ENCODE measurements at regions not wholly inside any gene's neighbourhood (a gene's known extent, or its start where the extent isn't known, plus 50 kb on each side); places are given as distances from the start of the nearest gene placed in this dataset.

GRCh38 chr10:35739998-35740397, 97.9 kb upstream of the FZD8 start:
- no peak for DNase-seq
- ChIA-PET POLR2A (no interaction called here), CTCF (no interaction called here)

GRCh38 chr10:35735412-35735811, 93.3 kb upstream of the FZD8 start:
- no peak overlapping the region for H3K4me3 ChIP-seq (ENCODE audit: control insufficient read depth in 1 of 7, extremely low read depth in 1 of 7, insufficient read depth in 4 of 7, low read depth in 2 of 7, low read length in 6 of 7)
- no peak for DNase-seq
- POLR2A ChIA-PET: no interaction called here
- 100% methylated on average over 5 of the region's 5 CpGs for WGBS (ENCODE audit: insufficient coverage)
- H3K9me3 ChIP-seq (ENCODE audit: control extremely low read depth in 1 of 5, control insufficient read depth in 4 of 5, insufficient read depth in 2 of 5, low read depth in 1 of 5, low read length in 4 of 5): peaks cover 0 to 4% (median 2%) of the 10 kb centered on the region in 5 experiments
- H3K27ac ChIP-seq (ENCODE audit: insufficient read depth in 1 of 2, low read depth in 1 of 2, low read length in 2 of 2, poor library complexity in 1 of 2, severe bottlenecking in 2 of 2): no peak overlapping the region
- no peaks in the 10 kb centered on the region for H3K4me1 ChIP-seq (ENCODE audit: control extremely low read depth in 1 of 4, control insufficient read depth in 4 of 4, insufficient read depth in 4 of 4, low read length in 3 of 4)
- H3K36me3 ChIP-seq (ENCODE audit: control insufficient read depth in 4 of 4, insufficient read depth in 4 of 4, low read length in 3 of 4): no peaks in the 10 kb centered on the region
- H3K27me3 ChIP-seq (replicated peaks in 2 of 5; ENCODE audit: control insufficient read depth in 4 of 5, insufficient read depth in 5 of 5, low read length in 4 of 5): no peaks in the 10 kb centered on the region
- CTCF ChIA-PET: no interaction called here

More at GRCh38 chr10:35739998-35740397, 97.9 kb upstream of the FZD8 start:
- Histone ChIP-seq H3K9me3 (ENCODE audit: control extremely low read depth in 1 of 5, control insufficient read depth in 4 of 5, insufficient read depth in 2 of 5, low read depth in 1 of 5, low read length in 4 of 5) (peaks cover 0 to 4% (median 0%) of the 10 kb centered on the region in 5 experiments), H3K27ac (ENCODE audit: insufficient read depth in 1 of 2, low read depth in 1 of 2, low read length in 2 of 2, poor library complexity in 1 of 2, severe bottlenecking in 2 of 2) (no peak overlapping the region), H3K4me1 (ENCODE audit: control extremely low read depth in 1 of 4, control insufficient read depth in 4 of 4, insufficient read depth in 4 of 4, low read length in 3 of 4) (no peaks in the 10 kb centered on the region), H3K36me3 (ENCODE audit: control insufficient read depth in 4 of 4, insufficient read depth in 4 of 4, low read length in 3 of 4) (no peaks in the 10 kb centered on the region), H3K27me3 (replicated peaks in 2 of 5; ENCODE audit: control insufficient read depth in 4 of 5, insufficient read depth in 5 of 5, low read length in 4 of 5) (no peaks in the 10 kb centered on the region), H3K4me3 (ENCODE audit: control insufficient read depth in 1 of 7, extremely low read depth in 1 of 7, insufficient read depth in 4 of 7, low read depth in 2 of 7, low read length in 6 of 7) (no peak overlapping the region)

- Histone ChIP-seq H3K9me3 (ENCODE audit: control extremely low read depth in 1 of 5, control insufficient read depth in 4 of 5, insufficient read depth in 2 of 5, low read depth in 1 of 5, low read length in 4 of 5) (peaks cover 0 to 4% (median 2%) of the 10 kb centered on the region in 5 experiments), H3K4me3 (ENCODE audit: control insufficient read depth in 1 of 7, extremely low read depth in 1 of 7, insufficient read depth in 4 of 7, low read depth in 2 of 7, low read length in 6 of 7) (no peak overlapping the region), H3K27me3 (replicated peaks in 2 of 5; ENCODE audit: control insufficient read depth in 4 of 5, insufficient read depth in 5 of 5, low read length in 4 of 5) (no peaks in the 10 kb centered on the region), H3K27ac (ENCODE audit: insufficient read depth in 1 of 2, low read depth in 1 of 2, low read length in 2 of 2, poor library complexity in 1 of 2, severe bottlenecking in 2 of 2) (no peak overlapping the region), H3K36me3 (ENCODE audit: control insufficient read depth in 4 of 4, insufficient read depth in 4 of 4, low read length in 3 of 4) (no peaks in the 10 kb centered on the region), H3K4me1 (ENCODE audit: control extremely low read depth in 1 of 4, control insufficient read depth in 4 of 4, insufficient read depth in 4 of 4, low read length in 3 of 4) (no peaks in the 10 kb centered on the region)
- no peak for DNase-seq
- WGBS (ENCODE audit: insufficient coverage): 100% methylated on average over 1 of the region's 1 CpG
- ChIA-PET POLR2A (no interaction called here), CTCF (no interaction called here)
These were observed 89.7 kb upstream of the FZD8 start for GRCh38 chr10:35731828-35732227.

- no peak overlapping the region for H3K4me3 ChIP-seq (ENCODE audit: control insufficient read depth in 1 of 7, extremely low read depth in 1 of 7, insufficient read depth in 4 of 7, low read depth in 2 of 7, low read length in 6 of 7)
- H3K4me1 ChIP-seq (ENCODE audit: control extremely low read depth in 1 of 4, control insufficient read depth in 4 of 4, insufficient read depth in 4 of 4, low read length in 3 of 4): no peaks in the 10 kb centered on the region
- no peak overlapping the region for H3K27ac ChIP-seq (ENCODE audit: insufficient read depth in 1 of 2, low read depth in 1 of 2, low read length in 2 of 2, poor library complexity in 1 of 2, severe bottlenecking in 2 of 2)
- no peaks in the 10 kb centered on the region for H3K27me3 ChIP-seq (replicated peaks in 2 of 5; ENCODE audit: control insufficient read depth in 4 of 5, insufficient read depth in 5 of 5, low read length in 4 of 5)
- ChIA-PET POLR2A (interaction anchor here (1.2 kb wide), 1 partner anchor 205 kb away, joined by 3 read pairs; no protein-coding TSS in a partner anchor), CTCF (no interaction called here)
- WGBS (ENCODE audit: insufficient coverage): 94% methylated on average over 3 of the region's 5 CpGs
- H3K36me3 ChIP-seq (ENCODE audit: control insufficient read depth in 4 of 4, insufficient read depth in 4 of 4, low read length in 3 of 4): no peaks in the 10 kb centered on the region
- DNase-seq: no peak
- no peaks in the 10 kb centered on the region for H3K9me3 ChIP-seq (ENCODE audit: control extremely low read depth in 1 of 5, control insufficient read depth in 4 of 5, insufficient read depth in 2 of 5, low read depth in 1 of 5, low read length in 4 of 5)
These were observed 86.2 kb upstream of the FZD8 start for GRCh38 chr10:35728341-35728740.

- Histone ChIP-seq H3K4me3 (ENCODE audit: control insufficient read depth in 1 of 7, extremely low read depth in 1 of 7, insufficient read depth in 4 of 7, low read depth in 2 of 7, low read length in 6 of 7) (no peak overlapping the region), H3K27ac (ENCODE audit: insufficient read depth in 1 of 2, low read depth in 1 of 2, low read length in 2 of 2, poor library complexity in 1 of 2, severe bottlenecking in 2 of 2) (no peak overlapping the region), H3K4me1 (ENCODE audit: control extremely low read depth in 1 of 4, control insufficient read depth in 4 of 4, insufficient read depth in 4 of 4, low read length in 3 of 4) (no peaks in the 10 kb centered on the region), H3K36me3 (ENCODE audit: control insufficient read depth in 4 of 4, insufficient read depth in 4 of 4, low read length in 3 of 4) (no peaks in the 10 kb centered on the region), H3K9me3 (ENCODE audit: control extremely low read depth in 1 of 5, control insufficient read depth in 4 of 5, insufficient read depth in 2 of 5, low read depth in 1 of 5, low read length in 4 of 5) (no peaks in the 10 kb centered on the region), H3K27me3 (replicated peaks in 2 of 5; ENCODE audit: control insufficient read depth in 4 of 5, insufficient read depth in 5 of 5, low read length in 4 of 5) (no peaks in the 10 kb centered on the region)
- WGBS (ENCODE audit: insufficient coverage): no CpG with 5 or more reads among the region's 2 CpGs
- DNase-seq: no peak
- POLR2A ChIA-PET: no interaction called here
- CTCF ChIA-PET: no interaction called here
These were observed 84.8 kb upstream of the FZD8 start for GRCh38 chr10:35726846-35727245.

GRCh38 chr10:35723992-35724391, 81.9 kb upstream of the FZD8 start:
- Histone ChIP-seq H3K27me3 (replicated peaks in 2 of 5; ENCODE audit: control insufficient read depth in 4 of 5, insufficient read depth in 5 of 5, low read length in 4 of 5) (no peaks in the 10 kb centered on the region), H3K9me3 (ENCODE audit: control extremely low read depth in 1 of 5, control insufficient read depth in 4 of 5, insufficient read depth in 2 of 5, low read depth in 1 of 5, low read length in 4 of 5) (no peaks in the 10 kb centered on the region), H3K4me3 (ENCODE audit: control insufficient read depth in 1 of 7, extremely low read depth in 1 of 7, insufficient read depth in 4 of 7, low read depth in 2 of 7, low read length in 6 of 7) (no peak overlapping the region), H3K4me1 (ENCODE audit: control extremely low read depth in 1 of 4, control insufficient read depth in 4 of 4, insufficient read depth in 4 of 4, low read length in 3 of 4) (no peaks in the 10 kb centered on the region), H3K27ac (ENCODE audit: insufficient read depth in 1 of 2, low read depth in 1 of 2, low read length in 2 of 2, poor library complexity in 1 of 2, severe bottlenecking in 2 of 2) (no peak overlapping the region), H3K36me3 (ENCODE audit: control insufficient read depth in 4 of 4, insufficient read depth in 4 of 4, low read length in 3 of 4) (no peaks in the 10 kb centered on the region)
- CTCF ChIA-PET: no interaction called here
- no peak for DNase-seq
- 96% methylated on average over 5 of the region's 5 CpGs for WGBS (ENCODE audit: insufficient coverage)
- POLR2A ChIA-PET: no interaction called here

GRCh38 chr10:35723059-35723458, 81.0 kb upstream of the FZD8 start:
- Histone ChIP-seq H3K4me3 (ENCODE audit: control insufficient read depth in 1 of 7, extremely low read depth in 1 of 7, insufficient read depth in 4 of 7, low read depth in 2 of 7, low read length in 6 of 7) (no peak overlapping the region), H3K27me3 (replicated peaks in 2 of 5; ENCODE audit: control insufficient read depth in 4 of 5, insufficient read depth in 5 of 5, low read length in 4 of 5) (no peaks in the 10 kb centered on the region), H3K27ac (ENCODE audit: insufficient read depth in 1 of 2, low read depth in 1 of 2, low read length in 2 of 2, poor library complexity in 1 of 2, severe bottlenecking in 2 of 2) (no peak overlapping the region), H3K36me3 (ENCODE audit: control insufficient read depth in 4 of 4, insufficient read depth in 4 of 4, low read length in 3 of 4) (no peaks in the 10 kb centered on the region), H3K9me3 (ENCODE audit: control extremely low read depth in 1 of 5, control insufficient read depth in 4 of 5, insufficient read depth in 2 of 5, low read depth in 1 of 5, low read length in 4 of 5) (no peaks in the 10 kb centered on the region), H3K4me1 (ENCODE audit: control extremely low read depth in 1 of 4, control insufficient read depth in 4 of 4, insufficient read depth in 4 of 4, low read length in 3 of 4) (no peaks in the 10 kb centered on the region)
- ChIA-PET POLR2A (no interaction called here), CTCF (no interaction called here)
- DNase-seq: no peak
- WGBS (ENCODE audit: insufficient coverage): 95% methylated on average over 3 of the region's 4 CpGs
